Lower lobe of right lung (tissue), 2 donors: ENCODE measurements at regions not wholly inside any gene's neighbourhood (a gene's known extent, or its start where the extent isn't known, plus 50 kb on each side); places are given as distances from the start of the nearest gene placed in this dataset.
"Not testable (repeated sequence)": the region's sequence is repeated elsewhere in the genome, so short reads cannot be mapped to it uniquely, and the experiment has no call there.

ENCODE experiments used
- ATAC-seq, 2 donors: fragments of 200-7000 bp; cut with Tn5 transposase; one replicate each; pipeline ENCODE4 v1.9.1; 2020 to 2022; ENCODE audit warnings: mild to moderate bottlenecking in 2 of 2, moderate library complexity in 2 of 2
- DNase-seq: peaks from one replicate; pipeline ENCODE4 v3.0.0-alpha.2; 2020
- H3K27ac ChIP-seq: fragments of 200-600 bp; one replicate; pipeline ENCODE4 v1.8.0; 2022
- H3K27me3 ChIP-seq: fragments of 200-600 bp; one replicate; pipeline ENCODE4 v1.8.0; 2022; ENCODE audit warnings: low read depth
- H3K36me3 ChIP-seq: fragments of 200-600 bp; one replicate; pipeline ENCODE4 v1.8.0; 2022; ENCODE audit warnings: mild to moderate bottlenecking
- H3K4me1 ChIP-seq: fragments of 200-600 bp; one replicate; pipeline ENCODE4 v1.8.0; 2022
- H3K4me3 ChIP-seq: fragments of 200-600 bp; one replicate; pipeline ENCODE4 v1.8.0; 2022; ENCODE audit warnings: mild to moderate bottlenecking
- H3K9me3 ChIP-seq: fragments of 200-600 bp; one replicate; pipeline ENCODE4 v1.8.0; 2022
- CTCF ChIP-seq: fragments of 200-600 bp; IDR thresholded peaks from one replicate; pipeline ENCODE4 v1.8.0; 2022; ENCODE audit warnings: antibody characterized with exemption, mild to moderate bottlenecking
- intact Hi-C: fragments of 100-400 bp; cut with DNase I; formaldehyde crosslinking; loops from one replicate; pipeline ENCODE4 v1.11.0; 2022
- donor health status: DM: no; HTN: yes; CAD: no; lungs with severe emphysema.

- H3K36me3 ChIP-seq, result no peaks in the 10 kb centered on the region
- no peak overlapping the region for H3K4me3 ChIP-seq
- intact Hi-C loops, result no loop called here
- no peak for DNase-seq
- peaks cover 18% of the 10 kb centered on the region for H3K9me3 ChIP-seq
- TF ChIP-seq CTCF, result no peak
- no peaks in the 10 kb centered on the region for H3K27me3 ChIP-seq
- H3K27ac ChIP-seq, result no peak overlapping the region
- no peaks in the 10 kb centered on the region for H3K4me1 ChIP-seq
- no peak for ATAC-seq
These were observed 103.6 kb upstream of the HS3ST2 start for GRCh38 chr16:22710326-22710725.

GRCh38 chr16:22711847-22712246, 102.1 kb upstream of the HS3ST2 start:
- Histone ChIP-seq H3K9me3 (peaks cover 18% of the 10 kb centered on the region), H3K27me3 (no peaks in the 10 kb centered on the region), H3K36me3 (no peaks in the 10 kb centered on the region), H3K27ac (no peak overlapping the region), H3K4me1 (no peaks in the 10 kb centered on the region), H3K4me3 (no peak overlapping the region)
- no peak for ATAC-seq
- no peak for TF ChIP-seq CTCF
- no peak for DNase-seq
- intact Hi-C loops, result no loop called here

GRCh38 chr16:22712471-22712870, 101.5 kb upstream of the HS3ST2 start:
- no peaks in the 10 kb centered on the region for H3K4me1 ChIP-seq
- intact Hi-C loops, result no loop called here
- H3K36me3 ChIP-seq, result no peaks in the 10 kb centered on the region
- no peak for ATAC-seq
- TF ChIP-seq CTCF, result no peak
- DNase-seq, result no peak
- H3K27me3 ChIP-seq, result no peaks in the 10 kb centered on the region
- H3K9me3 ChIP-seq, result peaks cover 18% of the 10 kb centered on the region
- no peak overlapping the region for H3K4me3 ChIP-seq
- H3K27ac ChIP-seq, result no peak overlapping the region

- DNase-seq, H3K27me3 ChIP-seq, intact Hi-C loops, H3K36me3 ChIP-seq, H3K4me1 ChIP-seq, H3K9me3 ChIP-seq, H3K27ac ChIP-seq, ATAC-seq, H3K4me3 ChIP-seq: not testable (repeated sequence)
These were observed 95.4 kb upstream of the HS3ST2 start for GRCh38 chr16:22718598-22718997.

GRCh38 chr16:22719945-22720344, 94.0 kb upstream of the HS3ST2 start:
- ATAC-seq (no peak), DNase-seq (no peak)
- H3K4me1 ChIP-seq, result no peaks in the 10 kb centered on the region
- H3K36me3 ChIP-seq, result no peaks in the 10 kb centered on the region
- no peaks in the 10 kb centered on the region for H3K27me3 ChIP-seq
- TF ChIP-seq CTCF, result no peak
- H3K27ac ChIP-seq, result no peak overlapping the region
- H3K9me3 ChIP-seq, result no peaks in the 10 kb centered on the region
- intact Hi-C loops, result no loop called here
- no peak overlapping the region for H3K4me3 ChIP-seq

- Histone ChIP-seq H3K4me3 (no peak overlapping the region), H3K27me3 (no peaks in the 10 kb centered on the region), H3K36me3 (no peaks in the 10 kb centered on the region), H3K27ac (no peak overlapping the region), H3K9me3 (no peaks in the 10 kb centered on the region), H3K4me1 (no peaks in the 10 kb centered on the region)
- no peak for DNase-seq
- intact Hi-C loops, result no loop called here
- ATAC-seq, result peak in 1 of 2 donors; percentile 52
- no peak for TF ChIP-seq CTCF
These were observed 92.4 kb upstream of the HS3ST2 start for GRCh38 chr16:22721511-22722100.

GRCh38 chr16:22722551-22723541, 91.1 kb upstream of the HS3ST2 start:
- H3K9me3 ChIP-seq, H3K4me1 ChIP-seq, intact Hi-C loops, DNase-seq, H3K36me3 ChIP-seq, ATAC-seq, H3K27me3 ChIP-seq, H3K4me3 ChIP-seq, H3K27ac ChIP-seq: not testable (repeated sequence)
